ENCODE measurements at regions not wholly inside any gene's neighbourhood (a gene's known extent, or its start where the extent isn't known, plus 50 kb on each side); places are given as distances from the start of the nearest gene placed in this dataset.

DNA sequence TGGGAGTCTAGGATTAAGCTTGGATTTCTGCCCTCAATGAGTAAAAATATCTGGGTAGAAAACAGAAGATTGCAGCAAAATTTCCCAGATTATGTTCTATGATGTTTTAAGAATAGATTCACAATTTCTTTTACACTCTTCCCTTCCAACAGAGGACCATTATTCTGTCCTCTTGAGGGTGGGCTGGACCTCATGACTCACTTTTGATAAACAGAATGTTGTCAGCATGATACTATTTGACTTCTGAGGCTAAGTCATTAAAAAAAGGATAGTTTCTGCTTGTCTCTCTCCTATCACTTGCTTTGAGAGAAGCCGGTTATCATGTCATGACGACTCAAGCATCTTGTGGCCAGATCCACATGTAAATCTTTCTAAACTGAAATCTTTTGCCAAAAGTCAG lies 396.2 kb upstream of the CDIN1 start:
- TF ChIP-seq, protein P1, sequence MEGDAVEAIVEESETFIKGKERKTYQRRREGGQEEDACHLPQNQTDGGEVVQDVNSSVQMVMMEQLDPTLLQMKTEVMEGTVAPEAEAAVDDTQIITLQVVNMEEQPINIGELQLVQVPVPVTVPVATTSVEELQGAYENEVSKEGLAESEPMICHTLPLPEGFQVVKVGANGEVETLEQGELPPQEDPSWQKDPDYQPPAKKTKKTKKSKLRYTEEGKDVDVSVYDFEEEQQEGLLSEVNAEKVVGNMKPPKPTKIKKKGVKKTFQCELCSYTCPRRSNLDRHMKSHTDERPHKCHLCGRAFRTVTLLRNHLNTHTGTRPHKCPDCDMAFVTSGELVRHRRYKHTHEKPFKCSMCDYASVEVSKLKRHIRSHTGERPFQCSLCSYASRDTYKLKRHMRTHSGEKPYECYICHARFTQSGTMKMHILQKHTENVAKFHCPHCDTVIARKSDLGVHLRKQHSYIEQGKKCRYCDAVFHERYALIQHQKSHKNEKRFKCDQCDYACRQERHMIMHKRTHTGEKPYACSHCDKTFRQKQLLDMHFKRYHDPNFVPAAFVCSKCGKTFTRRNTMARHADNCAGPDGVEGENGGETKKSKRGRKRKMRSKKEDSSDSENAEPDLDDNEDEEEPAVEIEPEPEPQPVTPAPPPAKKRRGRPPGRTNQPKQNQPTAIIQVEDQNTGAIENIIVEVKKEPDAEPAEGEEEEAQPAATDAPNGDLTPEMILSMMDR (IDR thresholded peaks at IDR 0.05) = no peak
- no peak for TF ChIP-seq ZFX (IDR thresholded peaks at IDR 0.05; ENCODE audit: borderline replicate concordance)

Measured in 22Rv1 (cell line).